ENCODE measurements at regions not wholly inside any gene's neighbourhood (a gene's known extent, or its start where the extent isn't known, plus 50 kb on each side); places are given as distances from the start of the nearest gene placed in this dataset.

DNA sequence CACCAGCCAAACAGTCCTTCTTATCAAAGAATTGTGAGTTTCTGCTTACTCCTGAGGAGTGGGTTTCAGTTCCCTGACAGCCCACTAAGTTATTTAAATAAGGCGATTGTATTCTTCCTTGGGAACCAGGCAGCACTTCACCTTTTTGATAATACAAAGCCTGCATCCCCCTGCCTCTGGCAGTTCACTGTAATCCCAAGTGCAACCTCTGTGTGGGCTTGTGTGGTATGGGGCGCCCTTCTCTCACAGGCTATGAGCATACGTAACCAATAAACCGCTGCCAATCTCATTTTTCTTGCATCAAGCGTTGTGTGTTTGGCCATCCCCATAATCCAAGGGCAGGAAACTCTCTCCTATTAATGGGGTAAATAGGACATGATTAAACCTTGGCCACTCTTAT is 1025.6 kb downstream of the NSUN3 start (continued):
- TF ChIP-seq, protein P1, sequence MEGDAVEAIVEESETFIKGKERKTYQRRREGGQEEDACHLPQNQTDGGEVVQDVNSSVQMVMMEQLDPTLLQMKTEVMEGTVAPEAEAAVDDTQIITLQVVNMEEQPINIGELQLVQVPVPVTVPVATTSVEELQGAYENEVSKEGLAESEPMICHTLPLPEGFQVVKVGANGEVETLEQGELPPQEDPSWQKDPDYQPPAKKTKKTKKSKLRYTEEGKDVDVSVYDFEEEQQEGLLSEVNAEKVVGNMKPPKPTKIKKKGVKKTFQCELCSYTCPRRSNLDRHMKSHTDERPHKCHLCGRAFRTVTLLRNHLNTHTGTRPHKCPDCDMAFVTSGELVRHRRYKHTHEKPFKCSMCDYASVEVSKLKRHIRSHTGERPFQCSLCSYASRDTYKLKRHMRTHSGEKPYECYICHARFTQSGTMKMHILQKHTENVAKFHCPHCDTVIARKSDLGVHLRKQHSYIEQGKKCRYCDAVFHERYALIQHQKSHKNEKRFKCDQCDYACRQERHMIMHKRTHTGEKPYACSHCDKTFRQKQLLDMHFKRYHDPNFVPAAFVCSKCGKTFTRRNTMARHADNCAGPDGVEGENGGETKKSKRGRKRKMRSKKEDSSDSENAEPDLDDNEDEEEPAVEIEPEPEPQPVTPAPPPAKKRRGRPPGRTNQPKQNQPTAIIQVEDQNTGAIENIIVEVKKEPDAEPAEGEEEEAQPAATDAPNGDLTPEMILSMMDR (conservative IDR thresholded peaks at IDR 0.05; ENCODE audit: low read depth in 2 of 2), result no peak
- TF ChIP-seq EZH2phosphoT487 (IDR thresholded peaks at IDR 0.05; ENCODE audit: unreplicated experiment) (no peak), CREB1 (CRISPR knock-in tag; IDR thresholded peaks at IDR 0.05; ENCODE audit: low read depth) (no peak), POLR2AphosphoS5 (IDR thresholded peaks at IDR 0.05; ENCODE audit: low read depth) (no peak), ZNF114 (CRISPR knock-in tag; IDR thresholded peaks at IDR 0.05) (no peak)

DNA sequence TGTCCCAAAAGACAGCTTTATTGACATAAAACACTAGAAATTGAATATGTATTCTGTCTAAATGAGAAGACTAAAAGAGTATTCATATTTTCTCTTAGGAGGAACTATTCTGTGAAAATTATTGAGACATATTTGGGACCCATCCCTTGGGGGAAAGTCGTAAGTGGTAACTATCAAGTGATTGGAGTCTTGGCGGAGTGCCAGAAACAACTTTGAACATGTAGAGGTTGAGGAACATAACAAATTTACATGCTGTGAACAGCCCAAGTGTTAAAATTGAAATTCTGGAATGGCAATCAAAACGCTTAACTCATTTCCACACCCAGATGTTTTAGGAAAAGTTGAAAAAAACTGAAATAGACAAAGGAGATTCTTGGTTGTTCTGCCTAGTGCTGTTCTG is 1034.6 kb downstream of the NSUN3 start:
- Histone ChIP-seq H3K79me2 (replicated peaks; ENCODE audit: insufficient read depth) (no peaks in the 10 kb centered on the region), H3F3A (replicated peaks; ENCODE audit: low read depth) (no peaks in the 10 kb centered on the region), H3K27ac (ENCODE audit: low read depth) (no peak overlapping the region), H2AFZ (no peak overlapping the region), H3K4me1 (ENCODE audit: insufficient read depth) (no peaks in the 10 kb centered on the region), H3K27me3 (ENCODE audit: insufficient read depth) (no peaks in the 10 kb centered on the region), H3K36me3 (ENCODE audit: insufficient read depth) (no peaks in the 10 kb centered on the region), H3K4me3 (no peak overlapping the region), H3K9me2 (ENCODE audit: insufficient read depth) (peaks cover 12% of the 10 kb centered on the region; the same call in 1 of the 2 replicates), H3K4me2 (no peak overlapping the region), H4K20me1 (replicated peaks; ENCODE audit: insufficient read depth) (no peaks in the 10 kb centered on the region)
- Mint-ChIP-seq H3K27ac (no peak overlapping the region), H3K4me3 (no peak overlapping the region), H3K36me3 (ENCODE audit: low read depth) (no peaks in the 10 kb centered on the region; the same call in 2 of the 3 replicates), H3K4me1 (no peaks in the 10 kb centered on the region), H3K27me3 (ENCODE audit: insufficient read depth, low read depth, poor library complexity) (peaks cover 2% of the 10 kb centered on the region), H3K9me3 (peaks cover 4% of the 10 kb centered on the region; the same call in 2 of the 3 replicates)
- DNase-seq (ENCODE audit: low spot score), result no peak
- no peak for ATAC-seq
- TF ChIP-seq NANOG (IDR thresholded peaks at IDR 0.05; ENCODE audit: borderline replicate concordance), result no peak
- TF ChIP-seq EZH2 (IDR thresholded peaks at IDR 0.05; ENCODE audit: low read depth, unreplicated experiment), result no peak
- no peak for TF ChIP-seq POLR2AphosphoS5 (IDR thresholded peaks at IDR 0.05; ENCODE audit: low read depth)
- no peak for TF ChIP-seq JUNB (IDR thresholded peaks at IDR 0.05; ENCODE audit: unreplicated experiment)
- no peak for TF ChIP-seq STAT1 (IDR thresholded peaks at IDR 0.05; ENCODE audit: unreplicated experiment)
- TF ChIP-seq, protein P1 (conservative IDR thresholded peaks at IDR 0.05; ENCODE audit: low read depth in 2 of 2), result no peak
- no peak for TF ChIP-seq CREB1 (CRISPR knock-in tag; IDR thresholded peaks at IDR 0.05; ENCODE audit: low read depth)
- no peak for TF ChIP-seq ZNF331 (CRISPR knock-in tag; IDR thresholded peaks at IDR 0.05; ENCODE audit: low read depth)
- TF ChIP-seq, protein P2, sequence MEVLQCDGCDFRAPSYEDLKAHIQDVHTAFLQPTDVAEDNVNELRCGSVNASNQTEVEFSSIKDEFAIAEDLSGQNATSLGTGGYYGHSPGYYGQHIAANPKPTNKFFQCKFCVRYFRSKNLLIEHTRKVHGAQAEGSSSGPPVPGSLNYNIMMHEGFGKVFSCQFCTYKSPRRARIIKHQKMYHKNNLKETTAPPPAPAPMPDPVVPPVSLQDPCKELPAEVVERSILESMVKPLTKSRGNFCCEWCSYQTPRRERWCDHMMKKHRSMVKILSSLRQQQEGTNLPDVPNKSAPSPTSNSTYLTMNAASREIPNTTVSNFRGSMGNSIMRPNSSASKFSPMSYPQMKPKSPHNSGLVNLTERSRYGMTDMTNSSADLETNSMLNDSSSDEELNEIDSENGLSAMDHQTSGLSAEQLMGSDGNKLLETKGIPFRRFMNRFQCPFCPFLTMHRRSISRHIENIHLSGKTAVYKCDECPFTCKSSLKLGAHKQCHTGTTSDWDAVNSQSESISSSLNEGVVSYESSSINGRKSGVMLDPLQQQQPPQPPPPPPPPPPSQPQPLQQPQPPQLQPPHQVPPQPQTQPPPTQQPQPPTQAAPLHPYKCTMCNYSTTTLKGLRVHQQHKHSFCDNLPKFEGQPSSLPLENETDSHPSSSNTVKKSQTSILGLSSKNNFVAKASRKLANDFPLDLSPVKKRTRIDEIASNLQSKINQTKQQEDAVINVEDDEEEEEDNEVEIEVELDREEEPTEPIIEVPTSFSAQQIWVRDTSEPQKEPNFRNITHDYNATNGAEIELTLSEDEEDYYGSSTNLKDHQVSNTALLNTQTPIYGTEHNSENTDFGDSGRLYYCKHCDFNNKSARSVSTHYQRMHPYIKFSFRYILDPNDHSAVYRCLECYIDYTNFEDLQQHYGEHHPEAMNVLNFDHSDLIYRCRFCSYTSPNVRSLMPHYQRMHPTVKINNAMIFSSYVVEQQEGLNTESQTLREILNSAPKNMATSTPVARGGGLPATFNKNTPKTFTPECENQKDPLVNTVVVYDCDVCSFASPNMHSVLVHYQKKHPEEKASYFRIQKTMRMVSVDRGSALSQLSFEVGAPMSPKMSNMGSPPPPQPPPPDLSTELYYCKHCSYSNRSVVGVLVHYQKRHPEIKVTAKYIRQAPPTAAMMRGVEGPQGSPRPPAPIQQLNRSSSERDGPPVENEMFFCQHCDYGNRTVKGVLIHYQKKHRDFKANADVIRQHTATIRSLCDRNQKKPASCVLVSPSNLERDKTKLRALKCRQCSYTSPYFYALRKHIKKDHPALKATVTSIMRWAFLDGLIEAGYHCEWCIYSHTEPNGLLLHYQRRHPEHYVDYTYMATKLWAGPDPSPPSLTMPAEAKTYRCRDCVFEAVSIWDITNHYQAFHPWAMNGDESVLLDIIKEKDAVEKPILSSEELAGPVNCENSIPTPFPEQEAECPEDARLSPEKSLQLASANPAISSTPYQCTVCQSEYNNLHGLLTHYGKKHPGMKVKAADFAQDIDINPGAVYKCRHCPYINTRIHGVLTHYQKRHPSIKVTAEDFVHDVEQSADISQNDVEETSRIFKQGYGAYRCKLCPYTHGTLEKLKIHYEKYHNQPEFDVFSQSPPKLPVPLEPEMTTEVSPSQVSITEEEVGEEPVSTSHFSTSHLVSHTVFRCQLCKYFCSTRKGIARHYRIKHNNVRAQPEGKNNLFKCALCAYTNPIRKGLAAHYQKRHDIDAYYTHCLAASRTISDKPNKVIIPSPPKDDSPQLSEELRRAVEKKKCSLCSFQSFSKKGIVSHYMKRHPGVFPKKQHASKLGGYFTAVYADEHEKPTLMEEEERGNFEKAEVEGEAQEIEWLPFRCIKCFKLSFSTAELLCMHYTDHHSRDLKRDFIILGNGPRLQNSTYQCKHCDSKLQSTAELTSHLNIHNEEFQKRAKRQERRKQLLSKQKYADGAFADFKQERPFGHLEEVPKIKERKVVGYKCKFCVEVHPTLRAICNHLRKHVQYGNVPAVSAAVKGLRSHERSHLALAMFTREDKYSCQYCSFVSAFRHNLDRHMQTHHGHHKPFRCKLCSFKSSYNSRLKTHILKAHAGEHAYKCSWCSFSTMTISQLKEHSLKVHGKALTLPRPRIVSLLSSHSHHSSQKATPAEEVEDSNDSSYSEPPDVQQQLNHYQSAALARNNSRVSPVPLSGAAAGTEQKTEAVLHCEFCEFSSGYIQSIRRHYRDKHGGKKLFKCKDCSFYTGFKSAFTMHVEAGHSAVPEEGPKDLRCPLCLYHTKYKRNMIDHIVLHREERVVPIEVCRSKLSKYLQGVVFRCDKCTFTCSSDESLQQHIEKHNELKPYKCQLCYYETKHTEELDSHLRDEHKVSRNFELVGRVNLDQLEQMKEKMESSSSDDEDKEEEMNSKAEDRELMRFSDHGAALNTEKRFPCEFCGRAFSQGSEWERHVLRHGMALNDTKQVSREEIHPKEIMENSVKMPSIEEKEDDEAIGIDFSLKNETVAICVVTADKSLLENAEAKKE (CRISPR knock-in tag; IDR thresholded peaks at IDR 0.05), result no peak
- TF ChIP-seq ZNF114 (CRISPR knock-in tag; IDR thresholded peaks at IDR 0.05), result no peak
- TF ChIP-seq, protein P3, sequence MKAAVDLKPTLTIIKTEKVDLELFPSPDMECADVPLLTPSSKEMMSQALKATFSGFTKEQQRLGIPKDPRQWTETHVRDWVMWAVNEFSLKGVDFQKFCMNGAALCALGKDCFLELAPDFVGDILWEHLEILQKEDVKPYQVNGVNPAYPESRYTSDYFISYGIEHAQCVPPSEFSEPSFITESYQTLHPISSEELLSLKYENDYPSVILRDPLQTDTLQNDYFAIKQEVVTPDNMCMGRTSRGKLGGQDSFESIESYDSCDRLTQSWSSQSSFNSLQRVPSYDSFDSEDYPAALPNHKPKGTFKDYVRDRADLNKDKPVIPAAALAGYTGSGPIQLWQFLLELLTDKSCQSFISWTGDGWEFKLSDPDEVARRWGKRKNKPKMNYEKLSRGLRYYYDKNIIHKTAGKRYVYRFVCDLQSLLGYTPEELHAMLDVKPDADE (IDR thresholded peaks at IDR 0.05), result no peak
- no peak for TF ChIP-seq EZH2phosphoT487 (IDR thresholded peaks at IDR 0.05; ENCODE audit: unreplicated experiment)

All from GM23338 (cell line).